AG09319 (cell line): ENCODE measurements at regions not wholly inside any gene's neighbourhood (a gene's known extent, or its start where the extent isn't known, plus 50 kb on each side); places are given as distances from the start of the nearest gene placed in this dataset.

Experiments used
- DNase-seq: peaks from one replicate; pipeline ENCODE4 v3.0.0-alpha.2; 2010; ENCODE audit warnings: low read depth; ENCODE audit errors: extremely low read depth
- CTCF ChIP-seq: IDR thresholded peaks from 2 replicates; pipeline ENCODE4 v1.5.1; 2011; ENCODE audit warnings: low read depth, mild to moderate bottlenecking, inconsistent platforms, low read length, moderate library complexity

GRCh38 chr7:45241339-45242109 is 83.9 kb downstream of the RAMP3 start:
- TF ChIP-seq CTCF = no peak
- no peak for DNase-seq

GRCh38 chr7:45242261-45242660 is 84.7 kb downstream of the RAMP3 start:
- DNase-seq = no peak
- no peak for TF ChIP-seq CTCF

- DNase-seq = no peak
- no peak for TF ChIP-seq CTCF
Measured at GRCh38 chr7:45242698-45243097, 85.1 kb downstream of the RAMP3 start.

GRCh38 chr7:45244981-45245380 is 87.4 kb downstream of the RAMP3 start:
- TF ChIP-seq CTCF = no peak
- no peak for DNase-seq

- no peak for TF ChIP-seq CTCF
- DNase-seq = no peak
Measured at GRCh38 chr7:45246339-45246738, 88.7 kb downstream of the RAMP3 start.

- DNase-seq = no peak
- no peak for TF ChIP-seq CTCF
Measured at GRCh38 chr7:45252248-45252647, 94.7 kb downstream of the RAMP3 start.

- no peak for TF ChIP-seq CTCF
- DNase-seq = no peak
Measured at GRCh38 chr7:45252857-45253256, 95.3 kb downstream of the RAMP3 start.
